ENCODE measurements at regions not wholly inside any gene's neighbourhood (a gene's known extent, or its start where the extent isn't known, plus 50 kb on each side); places are given as distances from the start of the nearest gene placed in this dataset.

GRCh38 chr3:117171124-117171523, 461.5 kb downstream of the TUSC7 start:
- no peak for TF ChIP-seq CTCF (IDR thresholded peaks at IDR 0.05)
- TF ChIP-seq POLR2A (IDR thresholded peaks at IDR 0.05), result no peak
